Muscle layer of duodenum (tissue), 2 donors: ENCODE measurements at regions not wholly inside any gene's neighbourhood (a gene's known extent, or its start where the extent isn't known, plus 50 kb on each side); places are given as distances from the start of the nearest gene placed in this dataset.
A peak's percentile ranks its signal among the peaks of the same experiment; 100 is the strongest.

ENCODE experiments used
- H3K27ac ChIP-seq: one replicate; pipeline ENCODE4 v1.7.0; 2013; ENCODE audit warnings: mild to moderate bottlenecking, low read length
- H3K27me3 ChIP-seq: one replicate; pipeline ENCODE4 v1.7.0; 2013; ENCODE audit warnings: low read depth, mild to moderate bottlenecking, control low read depth, low read length
- H3K36me3 ChIP-seq, 2 donors: one replicate each; pipeline ENCODE4 v1.7.0; 2013; ENCODE audit warnings: low read length in 2 of 2, control low read depth in 1 of 2, mild to moderate bottlenecking in 1 of 2; ENCODE audit not compliant: insufficient read depth in 2 of 2, control insufficient read depth in 1 of 2
- H3K4me1 ChIP-seq, 2 donors: one replicate each; pipeline ENCODE4 v1.7.0; 2013; ENCODE audit warnings: low read length in 2 of 2, mild to moderate bottlenecking in 2 of 2, control low read depth in 1 of 2, moderate library complexity in 1 of 2; ENCODE audit not compliant: insufficient read depth in 2 of 2, control insufficient read depth in 1 of 2
- H3K4me3 ChIP-seq, 2 donors: one replicate each; pipeline ENCODE4 v1.7.0; 2013; ENCODE audit warnings: low read length in 2 of 2, low read depth in 1 of 2, mild to moderate bottlenecking in 1 of 2
- H3K9me3 ChIP-seq, 2 donors: one replicate each; pipeline ENCODE4 v1.7.0; 2013; ENCODE audit warnings: low read length in 2 of 2, control low read depth in 1 of 2, mild to moderate bottlenecking in 1 of 2; ENCODE audit not compliant: control insufficient read depth in 1 of 2
- donor health status: healthy.

- Histone ChIP-seq H3K4me1 (no peaks in the 10 kb centered on the region), H3K27ac (no peak overlapping the region), H3K4me3 (no peak overlapping the region), H3K27me3 (no peaks in the 10 kb centered on the region), H3K9me3 (peaks cover 0 to 3% of the 10 kb centered on the region in 2 donors), H3K36me3 (no peaks in the 10 kb centered on the region)
Observed at GRCh38 chr6:156182356-156182755, 594.8 kb upstream of the ARID1B start.

DNA sequence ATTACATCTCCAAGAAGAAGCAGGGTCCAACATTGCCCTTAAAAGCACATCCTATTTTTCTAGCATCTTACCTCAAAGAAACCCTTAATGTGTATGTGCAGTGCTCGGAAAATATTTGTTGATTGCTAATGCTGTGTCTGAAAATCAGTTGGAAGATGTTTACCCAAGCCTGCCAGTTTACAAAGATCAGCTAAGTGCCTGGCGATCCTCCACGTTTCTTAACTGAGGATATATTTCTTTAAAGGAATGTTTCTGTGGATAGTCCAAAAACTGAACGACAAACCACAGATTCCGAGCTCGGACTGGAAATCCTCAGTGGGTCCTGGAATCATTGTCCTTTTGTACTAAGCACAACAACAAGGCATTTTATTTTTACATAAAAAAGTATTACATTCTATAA, 595.7 kb upstream of the ARID1B start:
- no peaks in the 10 kb centered on the region for H3K36me3 ChIP-seq
- peaks cover 0 to 3% of the 10 kb centered on the region in 2 donors for H3K9me3 ChIP-seq
- no peak overlapping the region for H3K4me3 ChIP-seq
- no peaks in the 10 kb centered on the region for H3K27me3 ChIP-seq
- H3K27ac ChIP-seq: no peak overlapping the region
- H3K4me1 ChIP-seq: no peaks in the 10 kb centered on the region

GRCh38 chr6:156175971-156176421, 601.2 kb upstream of the ARID1B start:
- H3K27ac ChIP-seq: no peak overlapping the region
- H3K4me3 ChIP-seq: no peak overlapping the region

DNA sequence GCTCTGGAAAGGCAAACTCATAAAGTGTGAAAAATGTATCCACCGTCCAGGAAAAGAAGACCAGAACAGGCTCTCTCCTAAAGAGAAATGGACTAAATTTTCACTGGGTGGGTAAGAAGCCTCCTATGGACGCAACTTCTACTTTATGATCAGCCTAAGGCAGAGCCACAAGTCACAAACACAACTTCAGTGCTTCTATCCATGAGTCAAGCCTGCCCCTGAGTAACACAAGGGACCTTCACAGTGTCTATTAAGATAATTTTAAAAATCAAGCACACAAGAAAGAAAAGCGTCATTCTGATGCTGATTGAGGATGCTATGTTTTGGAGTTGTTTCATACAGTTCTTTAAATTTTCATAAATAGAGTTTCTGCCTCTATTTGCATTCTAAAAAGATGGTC, 601.7 kb upstream of the ARID1B start:
- H3K27me3 ChIP-seq: no peaks in the 10 kb centered on the region
- no peaks in the 10 kb centered on the region for H3K36me3 ChIP-seq
- no peaks in the 10 kb centered on the region for H3K9me3 ChIP-seq
- H3K27ac ChIP-seq: no peak overlapping the region
- H3K4me1 ChIP-seq: no peaks in the 10 kb centered on the region
- no peak overlapping the region for H3K4me3 ChIP-seq

More at GRCh38 chr6:156175971-156176421, 601.2 kb upstream of the ARID1B start:
- no peaks in the 10 kb centered on the region for H3K27me3 ChIP-seq
- no peaks in the 10 kb centered on the region for H3K36me3 ChIP-seq
- H3K9me3 ChIP-seq: peaks cover 0 to 3% of the 10 kb centered on the region in 2 donors
- no peaks in the 10 kb centered on the region for H3K4me1 ChIP-seq

DNA sequence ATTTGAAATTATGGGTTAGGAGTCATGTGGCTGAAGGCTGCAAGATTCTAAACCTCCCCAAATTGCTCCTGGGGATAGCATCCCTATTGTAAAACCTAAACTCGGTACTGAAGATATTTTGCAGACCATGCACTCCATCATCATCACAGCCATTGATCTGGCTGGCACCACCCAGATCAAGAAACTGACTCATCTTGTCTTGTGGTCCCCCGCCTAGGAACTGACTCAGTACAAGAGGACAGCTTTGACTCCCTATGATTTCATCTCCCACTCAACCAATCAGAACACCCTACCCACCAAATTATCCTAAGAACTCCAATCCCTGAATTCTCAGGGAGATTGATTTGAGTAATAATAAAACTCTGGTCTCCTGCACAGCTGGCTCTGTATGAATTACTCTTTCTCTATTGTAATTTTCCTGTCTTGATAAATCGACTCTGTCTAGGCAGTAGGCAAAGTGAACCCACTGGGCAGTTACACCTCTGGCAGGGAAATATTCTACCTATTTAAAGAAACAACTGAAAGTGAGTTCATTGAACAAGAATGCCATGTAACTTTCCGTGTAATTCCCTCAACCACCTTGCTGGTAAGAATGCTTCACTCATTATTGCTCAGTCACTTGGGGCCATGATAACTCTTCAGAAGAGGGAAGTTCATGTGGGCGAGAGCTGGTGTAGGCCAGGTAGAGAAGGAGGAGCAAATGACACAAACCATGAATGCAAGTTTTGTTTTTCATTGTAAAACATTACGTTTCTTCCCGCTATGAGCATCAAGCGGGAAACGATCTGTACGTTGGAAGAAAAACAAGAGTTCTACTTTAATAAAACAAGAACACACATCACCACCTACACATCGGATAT, 602.9 kb upstream of the ARID1B start:
- Histone ChIP-seq H3K27me3 (no peaks in the 10 kb centered on the region), H3K9me3 (no peaks in the 10 kb centered on the region)

DNA sequence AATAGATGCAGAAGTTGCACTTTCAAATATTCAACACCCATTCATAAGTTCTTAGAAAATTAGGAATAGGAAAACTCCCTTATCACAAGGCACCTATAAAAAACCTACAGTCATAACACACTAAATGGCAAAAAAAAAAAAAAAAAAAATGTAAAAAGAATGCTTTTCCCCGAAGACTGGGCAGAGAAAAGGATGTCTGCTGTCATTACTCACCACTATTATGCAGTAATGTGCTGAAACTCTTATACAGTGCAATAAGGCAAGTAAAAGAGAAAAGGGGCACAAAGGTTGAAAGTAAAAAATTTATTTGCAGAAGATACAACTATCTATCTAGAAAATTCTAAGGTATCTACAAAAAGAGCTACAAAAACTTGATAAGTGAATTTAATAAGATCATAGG, 607.8 kb upstream of the ARID1B start:
- H3K27ac ChIP-seq: no peak overlapping the region
- no peaks in the 10 kb centered on the region for H3K9me3 ChIP-seq
- H3K4me3 ChIP-seq: no peak overlapping the region
- no peaks in the 10 kb centered on the region for H3K36me3 ChIP-seq
- H3K27me3 ChIP-seq: no peaks in the 10 kb centered on the region
- H3K4me1 ChIP-seq: peaks cover 0 to 18% of the 10 kb centered on the region in 2 donors

More for the DNA sequence above, 602.9 kb upstream of the ARID1B start:
- H3K36me3 ChIP-seq: no peaks in the 10 kb centered on the region
- H3K4me3 ChIP-seq: no peak overlapping the region
- no peaks in the 10 kb centered on the region for H3K4me1 ChIP-seq
- H3K27ac ChIP-seq: no peak overlapping the region

- H3K4me3 ChIP-seq: peak overlapping the region; percentile 54 to 63
- H3K36me3 ChIP-seq: no peaks in the 10 kb centered on the region
- no peaks in the 10 kb centered on the region for H3K27me3 ChIP-seq
- H3K27ac ChIP-seq: peak overlapping the region; percentile 73
- no peaks in the 10 kb centered on the region for H3K9me3 ChIP-seq
- H3K4me1 ChIP-seq: peaks cover 0 to 22% of the 10 kb centered on the region in 2 donors
Observed at GRCh38 chr6:156167625-156168071, 609.5 kb upstream of the ARID1B start.

- H3K27ac ChIP-seq: peak overlapping the region; percentile 73
Observed at GRCh38 chr6:156167016-156167624, 610.1 kb upstream of the ARID1B start.

DNA sequence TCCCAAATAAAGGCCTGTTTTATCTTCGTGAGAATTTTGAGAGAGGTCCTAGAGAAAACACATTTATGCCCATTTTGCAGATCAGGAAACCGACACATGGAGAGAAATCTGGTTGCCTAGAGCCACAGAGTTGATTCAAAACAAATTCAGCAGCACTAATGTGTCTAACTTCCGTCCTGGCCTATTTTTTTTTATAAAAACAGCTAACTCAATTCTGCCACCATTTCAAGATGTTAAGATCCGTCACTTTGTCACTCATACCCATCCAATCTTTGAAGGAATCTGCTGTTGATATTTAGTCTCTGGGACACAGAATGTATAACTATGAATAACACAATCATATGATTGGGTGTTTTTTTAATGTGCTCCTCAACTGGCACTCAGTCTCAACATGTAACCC, 611.1 kb upstream of the ARID1B start:
- Histone ChIP-seq H3K4me1 (peaks cover 0 to 22% of the 10 kb centered on the region in 2 donors), H3K9me3 (no peaks in the 10 kb centered on the region), H3K27me3 (no peaks in the 10 kb centered on the region), H3K27ac (no peak overlapping the region), H3K4me3 (no peak overlapping the region), H3K36me3 (no peaks in the 10 kb centered on the region)

More at GRCh38 chr6:156167016-156167624, 610.1 kb upstream of the ARID1B start:
- Histone ChIP-seq H3K27me3 (no peaks in the 10 kb centered on the region), H3K4me1 (peaks cover 0 to 22% of the 10 kb centered on the region in 2 donors), H3K4me3 (peak overlapping the region; percentile 54 to 63), H3K36me3 (no peaks in the 10 kb centered on the region), H3K9me3 (no peaks in the 10 kb centered on the region)

- no peaks in the 10 kb centered on the region for H3K27me3 ChIP-seq
- H3K4me3 ChIP-seq: no peak overlapping the region
- no peak overlapping the region for H3K27ac ChIP-seq
- H3K9me3 ChIP-seq: no peaks in the 10 kb centered on the region
- peaks cover 0 to 22% of the 10 kb centered on the region in 2 donors for H3K4me1 ChIP-seq
- H3K36me3 ChIP-seq: no peaks in the 10 kb centered on the region
Observed at GRCh38 chr6:156164701-156165452, 612.3 kb upstream of the ARID1B start.

GRCh38 chr6:156163311-156163710, 613.9 kb upstream of the ARID1B start:
- Histone ChIP-seq H3K4me3 (no peak overlapping the region), H3K4me1 (peaks cover 0 to 22% of the 10 kb centered on the region in 2 donors), H3K27me3 (no peaks in the 10 kb centered on the region), H3K36me3 (no peaks in the 10 kb centered on the region), H3K9me3 (no peaks in the 10 kb centered on the region), H3K27ac (no peak overlapping the region)
